PC-9 (cell line): ENCODE measurements at regions not wholly inside any gene's neighbourhood (a gene's known extent, or its start where the extent isn't known, plus 50 kb on each side); places are given as distances from the start of the nearest gene placed in this dataset.

Experiments
- BruUV-seq: library from RNA; stranded (reverse); fragments of 400-500 nt; replicated peaks from 2 replicates; lab custom pipeline; 2021; lab: Mats Ljungman, UMichigan
- CTCF ChIA-PET: fragments of 300-600 bp; sonication (Branson Sonifier 250); formaldehyde crosslinking; loops from one replicate; lab custom pipeline; 2022; ENCODE audit warnings: antibody characterized with exemption; lab: Charles Lee
- POLR2A ChIA-PET: fragments of 300-600 bp; sonication (Branson Sonifier 250); formaldehyde crosslinking; loops from one replicate; lab custom pipeline; 2022; ENCODE audit warnings: antibody characterized with exemption; ENCODE audit not compliant: unreplicated experiment; lab: Charles Lee
- DNase-seq, 2 experiments: peaks; one replicate each; pipeline versions ENCODE4 v3.0.0 to v3.0.0-alpha.2; 2015 to 2022; ENCODE audit warnings: mixed read lengths in 1 of 2
- H2AFZ ChIP-seq: fragments of 200-600 bp; sonication (generic); 2 replicates; pipeline ENCODE4 v1.8.1; 2017; ENCODE audit warnings: antibody characterized with exemption
- H3F3A ChIP-seq: fragments of 200-600 bp; sonication (generic); 2 replicates; pipeline ENCODE4 v1.8.1; 2017; ENCODE audit warnings: antibody characterized with exemption, mild to moderate bottlenecking, low read depth; ENCODE audit not compliant: insufficient read depth
- H3K27ac ChIP-seq: fragments of 200-600 bp; sonication (generic); 2 replicates; pipeline ENCODE4 v1.6.1; 2016; ENCODE audit warnings: mixed run types
- H3K27me3 ChIP-seq: fragments of 200-600 bp; sonication (generic); 2 replicates; pipeline ENCODE4 v1.6.1; 2016; ENCODE audit warnings: low read depth, mixed run types; ENCODE audit not compliant: insufficient read depth
- H3K36me3 ChIP-seq: fragments of 200-600 bp; sonication (generic); 2 replicates; pipeline ENCODE4 v1.6.1; 2016; ENCODE audit warnings: low read depth, mixed run types
- H3K4me1 ChIP-seq: fragments of 200-600 bp; sonication (generic); replicated peaks from 2 replicates; pipeline ENCODE4 v1.6.1; 2016; ENCODE audit warnings: mixed run types; ENCODE audit not compliant: insufficient read depth
- H3K4me2 ChIP-seq: fragments of 200-600 bp; sonication (generic); 2 replicates; pipeline ENCODE4 v1.6.1; 2017; ENCODE audit warnings: mixed run types
- H3K4me3 ChIP-seq: fragments of 200-600 bp; sonication (generic); 2 replicates; pipeline ENCODE4 v1.6.1; 2016; ENCODE audit warnings: mixed run types
- H3K79me2 ChIP-seq: fragments of 200-600 bp; sonication (generic); 2 replicates; pipeline ENCODE4 v1.6.1; 2017; ENCODE audit warnings: low read depth, mixed run types
- H3K9me2 ChIP-seq: fragments of 200-600 bp; sonication (generic); 2 replicates; pipeline ENCODE4 v1.8.1; 2017; ENCODE audit warnings: mild to moderate bottlenecking; ENCODE audit not compliant: insufficient read depth
- H3K9me3 ChIP-seq: fragments of 200-600 bp; sonication (generic); 2 replicates; pipeline ENCODE4 v1.8.1; 2016; ENCODE audit warnings: low read depth; ENCODE audit not compliant: insufficient read depth
- H4K20me1 ChIP-seq: fragments of 200-600 bp; sonication (generic); 2 replicates; pipeline ENCODE4 v1.8.1; 2017; ENCODE audit not compliant: insufficient read depth
- CTCF ChIP-seq: fragments of 200-600 bp; sonication (generic); conservative IDR thresholded peaks from 2 replicates; pipeline ENCODE4 v1.6.1; 2017; ENCODE audit warnings: mixed run types, antibody characterized with exemption, mild to moderate bottlenecking, moderate library complexity
- EZH2 ChIP-seq: fragments of 200-600 bp; sonication (generic); IDR thresholded peaks from 2 replicates; pipeline ENCODE4 v1.8.0; 2017; ENCODE audit warnings: antibody characterized with exemption, low read depth
- intact Hi-C: fragments of 100-400 bp; cut with micrococcal nuclease; formaldehyde crosslinking; loops from one replicate; pipeline ENCODE4 v1.10.0; 2022; ENCODE audit not compliant: unreplicated experiment

- H3K4me2 ChIP-seq = no peak overlapping the region
- no peak overlapping the region for H3K27ac ChIP-seq
- H4K20me1 ChIP-seq = no peaks in the 10 kb centered on the region
- no peak overlapping the region for H2AFZ ChIP-seq
- no peaks in the 10 kb centered on the region for H3K36me3 ChIP-seq
- H3K4me3 ChIP-seq = no peak overlapping the region
- intact Hi-C loops = no loop called here
- no peaks in the 10 kb centered on the region for H3K9me3 ChIP-seq
- no peaks in the 10 kb centered on the region for H3K27me3 ChIP-seq
- DNase-seq = no peak
- no TSS peak for BruUV-seq
- no peaks in the 10 kb centered on the region for H3F3A ChIP-seq
- H3K79me2 ChIP-seq = no peaks in the 10 kb centered on the region
- POLR2A ChIA-PET = no interaction called here
- no peak for TF ChIP-seq EZH2
- no peak for TF ChIP-seq CTCF
- no peaks in the 10 kb centered on the region for H3K4me1 ChIP-seq
- CTCF ChIA-PET = no interaction called here
- H3K9me2 ChIP-seq = no peaks in the 10 kb centered on the region
Measured at GRCh38 chr14:39773387-39774126, 341.3 kb upstream of the FBXO33 start.

- Histone ChIP-seq H3K9me2 (no peaks in the 10 kb centered on the region), H3K27me3 (no peaks in the 10 kb centered on the region), H3K36me3 (no peaks in the 10 kb centered on the region), H2AFZ (no peak overlapping the region), H3K27ac (no peak overlapping the region), H3F3A (no peaks in the 10 kb centered on the region), H3K79me2 (no peaks in the 10 kb centered on the region), H3K9me3 (no peaks in the 10 kb centered on the region), H3K4me2 (no peak overlapping the region), H3K4me3 (no peak overlapping the region), H3K4me1 (no peaks in the 10 kb centered on the region), H4K20me1 (no peaks in the 10 kb centered on the region)
- POLR2A ChIA-PET = no interaction called here
- no TSS peak for BruUV-seq
- intact Hi-C loops = no loop called here
- DNase-seq = no peak
- CTCF ChIA-PET = no interaction called here
- no peak for TF ChIP-seq CTCF
- TF ChIP-seq EZH2 = no peak
Measured at GRCh38 chr14:39772627-39773026, 340.4 kb upstream of the FBXO33 start.

- POLR2A ChIA-PET = no interaction called here
- no peaks in the 10 kb centered on the region; the same call in none of the 2 replicates for H3K27me3 ChIP-seq
- CTCF ChIA-PET = no interaction called here
Measured at GRCh38 chr14:39768589-39768988, 336.4 kb upstream of the FBXO33 start.

More at GRCh38 chr14:39768589-39768988, 336.4 kb upstream of the FBXO33 start:
- BruUV-seq = no TSS peak
- intact Hi-C loops = no loop called here
- no peak overlapping the region for H3K4me3 ChIP-seq
- H3K4me2 ChIP-seq = no peak overlapping the region
- H3K9me3 ChIP-seq = no peaks in the 10 kb centered on the region
- H2AFZ ChIP-seq = no peak overlapping the region
- H3K9me2 ChIP-seq = no peaks in the 10 kb centered on the region
- no peaks in the 10 kb centered on the region for H4K20me1 ChIP-seq
- no peaks in the 10 kb centered on the region for H3K36me3 ChIP-seq
- H3K79me2 ChIP-seq = no peaks in the 10 kb centered on the region
- no peaks in the 10 kb centered on the region for H3F3A ChIP-seq
- TF ChIP-seq CTCF (no peak), EZH2 (no peak)
- DNase-seq = no peak
- H3K4me1 ChIP-seq = no peaks in the 10 kb centered on the region
- no peak overlapping the region for H3K27ac ChIP-seq
